GM10266 (cell line): ENCODE measurements at regions not wholly inside any gene's neighbourhood (a gene's known extent, or its start where the extent isn't known, plus 50 kb on each side); places are given as distances from the start of the nearest gene placed in this dataset.
"Not testable (repeated sequence)": the region's sequence is repeated elsewhere in the genome, so short reads cannot be mapped to it uniquely, and the experiment has no call there.

ENCODE experiments used
- DNase-seq: peaks from one replicate; pipeline ENCODE4 v3.0.0; 2012; ENCODE audit errors: extremely low spot score
- TF ChIP-seq, protein P1 (sequence below): IDR thresholded peaks from 2 replicates; pipeline ENCODE4 v1.5.1; 2012; ENCODE audit warnings: mild to moderate bottlenecking, low read depth; ENCODE audit not compliant: control insufficient read depth, insufficient read depth; ENCODE audit errors: missing control alignments

DNA sequence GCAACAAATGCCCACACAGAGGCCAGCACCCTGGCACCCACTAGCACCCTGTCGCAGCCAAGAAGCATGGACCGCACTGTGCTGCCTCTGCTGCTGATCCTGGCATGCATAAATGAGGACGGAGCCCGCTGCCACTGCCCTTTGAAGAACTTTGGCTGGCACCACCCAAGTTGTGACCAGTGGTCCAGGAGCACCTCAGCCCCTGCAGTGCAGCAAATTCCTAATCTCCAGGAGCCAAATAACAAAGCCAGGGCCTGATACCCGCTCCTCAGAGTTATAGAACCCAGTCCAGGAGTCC, 807.2 kb downstream of the GLUD2 start:
- TF ChIP-seq, protein P1, sequence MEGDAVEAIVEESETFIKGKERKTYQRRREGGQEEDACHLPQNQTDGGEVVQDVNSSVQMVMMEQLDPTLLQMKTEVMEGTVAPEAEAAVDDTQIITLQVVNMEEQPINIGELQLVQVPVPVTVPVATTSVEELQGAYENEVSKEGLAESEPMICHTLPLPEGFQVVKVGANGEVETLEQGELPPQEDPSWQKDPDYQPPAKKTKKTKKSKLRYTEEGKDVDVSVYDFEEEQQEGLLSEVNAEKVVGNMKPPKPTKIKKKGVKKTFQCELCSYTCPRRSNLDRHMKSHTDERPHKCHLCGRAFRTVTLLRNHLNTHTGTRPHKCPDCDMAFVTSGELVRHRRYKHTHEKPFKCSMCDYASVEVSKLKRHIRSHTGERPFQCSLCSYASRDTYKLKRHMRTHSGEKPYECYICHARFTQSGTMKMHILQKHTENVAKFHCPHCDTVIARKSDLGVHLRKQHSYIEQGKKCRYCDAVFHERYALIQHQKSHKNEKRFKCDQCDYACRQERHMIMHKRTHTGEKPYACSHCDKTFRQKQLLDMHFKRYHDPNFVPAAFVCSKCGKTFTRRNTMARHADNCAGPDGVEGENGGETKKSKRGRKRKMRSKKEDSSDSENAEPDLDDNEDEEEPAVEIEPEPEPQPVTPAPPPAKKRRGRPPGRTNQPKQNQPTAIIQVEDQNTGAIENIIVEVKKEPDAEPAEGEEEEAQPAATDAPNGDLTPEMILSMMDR = no peak
- no peak for DNase-seq

DNA sequence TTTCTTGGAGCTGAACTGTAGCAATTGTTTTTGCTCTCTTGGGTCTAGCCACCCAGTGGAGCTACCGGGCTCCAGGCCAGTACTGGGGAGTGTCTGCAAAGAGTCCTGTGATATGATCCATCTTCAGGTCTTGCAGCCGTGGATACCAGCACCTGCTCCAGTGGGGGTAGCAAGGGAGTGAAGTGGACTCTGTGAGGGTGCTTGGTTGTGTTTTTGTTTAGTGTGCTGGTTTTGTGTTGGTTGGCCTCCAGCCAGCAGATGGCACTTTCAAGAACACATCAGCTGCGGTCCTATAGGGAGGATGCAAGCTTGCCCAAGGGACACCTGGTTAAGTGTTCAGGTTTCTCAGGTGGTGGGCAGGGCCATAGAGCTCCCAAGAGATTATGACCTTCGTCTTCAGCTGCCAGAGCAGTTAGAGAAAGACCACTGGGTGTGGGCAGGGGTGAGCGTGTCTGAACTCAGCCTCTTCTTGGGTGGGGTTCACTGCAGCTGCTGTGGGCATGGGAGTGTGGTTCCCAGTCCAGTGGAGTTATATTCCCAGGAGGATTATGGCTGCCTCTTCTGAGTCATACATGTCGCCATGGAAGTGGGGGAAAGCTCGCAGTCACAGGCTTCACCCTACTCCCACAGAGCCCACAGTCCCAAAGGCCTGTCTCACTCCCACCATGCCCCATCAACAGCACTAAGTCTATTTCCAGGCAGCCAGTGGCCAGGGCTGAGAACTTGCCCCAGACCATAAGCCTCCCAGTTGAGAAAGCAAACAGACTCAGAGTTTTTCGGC, 811.6 kb downstream of the GLUD2 start:
- DNase-seq = no peak
- TF ChIP-seq, protein P1 = no peak

DNA sequence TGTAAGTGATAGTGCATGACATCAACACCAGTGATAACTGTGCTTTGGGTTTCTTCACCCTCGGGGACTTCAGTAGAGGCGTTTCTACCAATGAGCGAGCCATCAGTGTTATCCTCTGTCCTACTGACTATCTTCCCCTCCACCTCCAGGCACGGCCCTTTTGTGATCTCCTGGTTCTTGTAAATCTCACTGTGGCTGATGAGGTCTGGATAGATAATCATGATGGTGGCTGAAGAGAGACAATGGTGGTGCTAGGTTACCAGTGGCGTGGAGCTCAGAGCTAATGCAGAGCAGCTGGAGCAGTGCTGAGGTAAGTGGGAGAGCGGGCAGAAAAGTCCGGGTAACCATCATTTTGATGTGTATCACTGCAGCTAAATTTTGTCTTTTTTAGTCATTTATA, 816.6 kb downstream of the GLUD2 start:
- no peak for DNase-seq
- TF ChIP-seq, protein P1 = no peak

DNA sequence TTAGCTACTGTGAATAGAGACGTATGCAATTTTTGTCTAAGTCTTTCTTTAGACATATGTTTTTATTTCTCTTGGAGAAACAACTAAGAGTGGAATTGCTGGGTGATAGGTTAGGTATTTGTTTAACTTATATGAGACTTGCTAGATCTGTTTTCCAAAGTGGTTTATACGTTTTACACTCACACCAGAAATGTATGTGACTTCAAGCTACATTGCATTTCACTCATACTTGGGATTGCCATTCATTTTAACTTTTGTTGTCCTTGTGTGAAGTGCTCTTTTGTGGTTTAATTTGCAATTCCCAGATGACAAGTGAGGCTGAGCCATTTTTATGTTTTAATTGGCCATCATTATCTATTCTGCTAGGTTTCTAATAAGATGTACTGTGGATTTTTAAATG, 817.2 kb downstream of the GLUD2 start:
- DNase-seq = no peak
- TF ChIP-seq, protein P1 = no peak

DNA sequence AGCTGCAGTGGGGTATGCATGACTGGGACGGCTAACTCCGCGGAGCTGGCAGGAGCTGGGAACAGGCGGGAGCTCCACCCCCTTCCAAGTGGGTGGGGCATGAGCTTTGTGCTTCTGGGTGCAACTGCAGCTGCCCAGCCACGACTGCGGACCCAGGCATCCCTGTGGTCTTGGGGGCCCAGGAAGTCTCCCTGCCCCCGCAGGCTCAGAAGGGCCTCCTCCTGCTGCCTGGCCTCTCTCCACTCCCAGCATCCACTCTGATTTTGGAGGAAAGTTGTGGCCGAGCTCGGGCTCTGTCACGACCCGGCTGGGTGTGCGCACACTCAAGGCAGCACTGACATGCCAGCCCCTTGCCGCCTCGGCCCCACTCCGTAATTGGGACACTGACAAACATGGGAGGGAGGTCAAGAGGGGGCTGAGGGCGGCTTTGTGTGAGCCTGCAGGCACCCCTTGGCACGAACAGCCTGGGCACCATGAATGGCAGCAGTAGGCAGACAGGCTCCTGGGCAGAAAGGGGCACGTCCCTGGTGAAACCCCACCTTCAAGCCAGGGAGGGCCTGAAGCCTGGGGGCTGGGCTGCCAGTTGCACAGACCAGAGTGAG, 822.6 kb downstream of the GLUD2 start:
- TF ChIP-seq, protein P1 = no peak
- no peak for DNase-seq

DNA sequence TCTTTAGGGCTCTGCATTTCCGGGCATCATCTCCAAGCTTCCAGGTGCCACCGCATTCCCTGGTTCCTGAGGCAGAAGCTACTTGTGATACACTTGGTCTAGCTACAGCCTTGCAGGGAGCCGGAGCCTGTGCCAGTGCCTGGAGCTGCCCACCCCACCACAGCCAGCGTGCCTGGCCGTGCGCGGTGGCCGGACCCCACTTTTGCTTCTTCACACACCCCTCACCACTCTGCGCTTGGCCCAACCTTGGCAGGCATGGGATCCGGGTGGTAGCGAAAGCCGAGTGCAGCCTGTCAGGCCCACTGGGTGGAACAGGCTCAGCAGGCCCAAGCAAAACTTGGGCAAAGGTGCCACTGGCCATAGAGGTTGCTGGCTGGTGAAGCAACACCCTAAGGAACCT, 823.7 kb downstream of the GLUD2 start:
- no peak for DNase-seq
- TF ChIP-seq, protein P1 = no peak

DNA sequence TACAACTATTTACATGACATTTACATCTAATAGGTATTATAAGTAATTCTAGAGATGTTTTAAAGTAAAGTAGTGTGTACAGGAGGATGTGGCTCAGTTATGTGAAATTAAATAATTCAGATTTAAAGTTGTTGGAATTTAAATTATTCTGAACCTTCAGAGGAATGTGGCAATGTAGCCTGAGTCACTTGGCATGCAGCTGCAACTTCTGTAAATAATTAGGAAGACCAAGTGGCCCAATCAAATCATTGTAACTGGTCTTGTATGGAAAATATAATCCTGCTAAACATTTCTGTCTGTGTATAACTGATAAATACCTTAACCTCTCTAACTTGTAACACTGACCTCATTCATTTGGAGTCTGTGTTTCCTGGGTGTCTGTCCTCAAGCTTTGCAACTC, 828.9 kb downstream of the GLUD2 start:
- TF ChIP-seq, protein P1 = no peak
- no peak for DNase-seq

DNA sequence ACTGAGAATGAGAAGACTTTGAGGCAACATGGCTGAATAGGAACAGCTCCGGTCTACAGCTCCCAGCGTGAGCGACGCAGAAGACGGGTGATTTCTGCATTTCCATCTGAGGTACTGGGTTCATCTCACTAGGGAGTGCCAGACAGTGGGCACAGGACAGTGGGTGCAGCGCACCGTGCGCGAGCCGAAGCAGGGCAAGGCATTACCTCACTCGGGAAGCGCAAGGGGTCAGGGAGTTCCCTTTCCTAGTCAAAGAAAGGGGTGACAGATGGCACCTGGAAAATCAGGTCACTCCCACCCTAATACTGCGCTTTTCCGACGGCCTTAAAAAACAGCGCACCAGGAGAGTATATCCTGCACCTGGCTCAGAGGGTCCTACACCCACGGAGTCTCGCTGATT, 829.9 kb downstream of the GLUD2 start:
- not testable (repeated sequence) for DNase-seq
